NB4 (cell line): ENCODE measurements at regions not wholly inside any gene's neighbourhood (a gene's known extent, or its start where the extent isn't known, plus 50 kb on each side); places are given as distances from the start of the nearest gene placed in this dataset.

Source experiments
- CTCF ChIP-seq: IDR thresholded peaks from one replicate; pipeline ENCODE4 v1.5.1; 2012; ENCODE audit warnings: low read depth, low read length
- MAX ChIP-seq: IDR thresholded peaks from 2 replicates; pipeline ENCODE4 v1.6.1; 2011; ENCODE audit warnings: low read depth, low read length
- MYC ChIP-seq: IDR thresholded peaks from 2 replicates; pipeline ENCODE4 v1.6.1; 2011; ENCODE audit warnings: low read depth, low read length
- POLR2A ChIP-seq: IDR thresholded peaks from 2 replicates; pipeline ENCODE4 v1.6.1; 2011; ENCODE audit warnings: mild to moderate bottlenecking; ENCODE audit not compliant: insufficient read length; ENCODE audit errors: extremely low read depth

- TF ChIP-seq CTCF (no peak), POLR2A (no peak), MAX (no peak), MYC (no peak)
Observed at GRCh38 chr6:168972128-168972527, 281.5 kb downstream of the THBS2 start.
